ENCODE measurements at regions not wholly inside any gene's neighbourhood (a gene's known extent, or its start where the extent isn't known, plus 50 kb on each side); places are given as distances from the start of the nearest gene placed in this dataset.

GRCh38 chr3:175898194-175898593 is 1039.1 kb downstream of the NAALADL2 start:
- no peak for TF ChIP-seq POLR2A (IDR thresholded peaks at IDR 0.05)
- TF ChIP-seq CTCF (IDR thresholded peaks at IDR 0.05): no peak
- DNase-seq: no peak
- Histone ChIP-seq H3K27me3 (no peaks in the 10 kb centered on the region), H3K4me1 (replicated peaks in 1 of 2) (no peaks in the 10 kb centered on the region), H3K9me3 (replicated peaks in 1 of 3) (no peaks in the 10 kb centered on the region), H3K27ac (no peak overlapping the region), H3K36me3 (replicated peaks in 1 of 2) (no peaks in the 10 kb centered on the region), H3K4me3 (no peak overlapping the region)
- WGBS, 4 donors: 82 to 94% (median 85%) methylated on average over 2 of the region's 2 CpGs
- intact Hi-C loops (cut with DNase I): no loop called here

GRCh38 chr3:175896655-175897054 is 1037.5 kb downstream of the NAALADL2 start:
- TF ChIP-seq CTCF (IDR thresholded peaks at IDR 0.05) (no peak), POLR2A (IDR thresholded peaks at IDR 0.05) (no peak)
- intact Hi-C loops (cut with DNase I): no loop called here
- no peaks in the 10 kb centered on the region for H3K27me3 ChIP-seq
- H3K4me1 ChIP-seq (replicated peaks in 1 of 2): no peaks in the 10 kb centered on the region
- no peak overlapping the region for H3K4me3 ChIP-seq
- no peak for DNase-seq
- no peak overlapping the region for H3K27ac ChIP-seq
- no peaks in the 10 kb centered on the region for H3K9me3 ChIP-seq (replicated peaks in 1 of 3)
- WGBS, 4 donors: 62 to 72% (median 63%) methylated on average over 2 of the region's 2 CpGs
- H3K36me3 ChIP-seq (replicated peaks in 1 of 2): no peaks in the 10 kb centered on the region

GRCh38 chr3:175895731-175896130 is 1036.6 kb downstream of the NAALADL2 start:
- Histone ChIP-seq H3K4me1 (replicated peaks in 1 of 2) (no peaks in the 10 kb centered on the region), H3K36me3 (replicated peaks in 1 of 2) (no peaks in the 10 kb centered on the region), H3K4me3 (no peak overlapping the region), H3K27me3 (no peaks in the 10 kb centered on the region), H3K9me3 (replicated peaks in 1 of 3) (no peaks in the 10 kb centered on the region), H3K27ac (no peak overlapping the region)
- no peak for DNase-seq
- 83 to 92% (median 88%) methylated on average over 1 of the region's 1 CpG for WGBS, 4 donors
- intact Hi-C loops (cut with DNase I): no loop called here
- TF ChIP-seq POLR2A (IDR thresholded peaks at IDR 0.05) (no peak), CTCF (IDR thresholded peaks at IDR 0.05) (no peak)

GRCh38 chr3:175893566-175893965 is 1034.4 kb downstream of the NAALADL2 start:
- intact Hi-C loops (cut with DNase I): no loop called here
- Histone ChIP-seq H3K27ac (no peak overlapping the region), H3K9me3 (replicated peaks in 1 of 3) (no peaks in the 10 kb centered on the region), H3K36me3 (replicated peaks in 1 of 2) (no peaks in the 10 kb centered on the region), H3K4me3 (no peak overlapping the region), H3K27me3 (no peaks in the 10 kb centered on the region), H3K4me1 (replicated peaks in 1 of 2) (no peaks in the 10 kb centered on the region)
- no peak for DNase-seq
- 74 to 84% (median 76%) methylated on average over 5 of the region's 5 CpGs for WGBS, 4 donors
- no peak for TF ChIP-seq CTCF (IDR thresholded peaks at IDR 0.05)
- TF ChIP-seq POLR2A (IDR thresholded peaks at IDR 0.05): no peak
